DND-41 (cell line): ENCODE measurements at regions not wholly inside any gene's neighbourhood (a gene's known extent, or its start where the extent isn't known, plus 50 kb on each side); places are given as distances from the start of the nearest gene placed in this dataset.

Experiments used
- ATAC-seq: fragments of 200-7000 bp; cut with Tn5 transposase; 3 replicates; pipeline ENCODE4 v1.9.1; 2021; ENCODE audit warnings: low read depth; ENCODE audit not compliant: insufficient read depth
- DNase-seq: peaks from one replicate; pipeline ENCODE4 v3.0.0-alpha.2; 2020
- H2AFZ ChIP-seq: 2 replicates; pipeline ENCODE4 v1.6.0; 2012; ENCODE audit warnings: low read depth, low read length
- H3K27ac ChIP-seq: 2 replicates; pipeline ENCODE4 v1.5.1; 2012; ENCODE audit warnings: low read length, inconsistent platforms
- H3K27me3 ChIP-seq: fragments of 200-600 bp; sonication (generic); 2 replicates; pipeline ENCODE4 v1.6.0; 2012; ENCODE audit warnings: low read length, mild to moderate bottlenecking, inconsistent platforms; ENCODE audit not compliant: insufficient read depth, poor library complexity
- H3K36me3 ChIP-seq: 2 replicates; pipeline ENCODE4 v1.5.1; 2012; ENCODE audit warnings: low read length, inconsistent platforms; ENCODE audit not compliant: insufficient read depth
- H3K4me1 ChIP-seq: 2 replicates; pipeline ENCODE4 v1.5.1; 2012; ENCODE audit warnings: mild to moderate bottlenecking, low read length; ENCODE audit not compliant: insufficient read depth
- H3K4me2 ChIP-seq: 2 replicates; pipeline ENCODE4 v1.6.0; 2012; ENCODE audit warnings: mild to moderate bottlenecking, moderate library complexity, low read length, inconsistent platforms; ENCODE audit not compliant: insufficient read depth
- H3K4me3 ChIP-seq, 2 experiments: fragments of 200-600 bp in 1 of 2; shearing (Covaris generic) in 1 of 2; 2 replicates each; pipeline ENCODE4 v1.5.1; 2012 to 2016; ENCODE audit warnings: inconsistent platforms in 2 of 2, low read length in 2 of 2, mild to moderate bottlenecking in 2 of 2, low read depth in 1 of 2, moderate library complexity in 1 of 2
- H3K79me2 ChIP-seq: 2 replicates; pipeline ENCODE4 v1.6.0; 2012; ENCODE audit warnings: low read length, inconsistent platforms; ENCODE audit not compliant: insufficient read depth
- H3K9ac ChIP-seq: 2 replicates; pipeline ENCODE4 v1.6.0; 2012; ENCODE audit warnings: low read depth, mild to moderate bottlenecking, inconsistent platforms, low read length, moderate library complexity
- H3K9me3 ChIP-seq: 2 replicates; pipeline ENCODE4 v1.5.1; 2012; ENCODE audit warnings: low read length, moderate library complexity, mild to moderate bottlenecking, inconsistent platforms; ENCODE audit not compliant: insufficient read depth, severe bottlenecking
- H4K20me1 ChIP-seq: 2 replicates; pipeline ENCODE4 v1.6.0; 2012; ENCODE audit warnings: low read length; ENCODE audit not compliant: insufficient read depth
- EZH2 ChIP-seq: IDR thresholded peaks from 3 replicates; pipeline ENCODE4 v1.6.1; 2012; ENCODE audit warnings: borderline replicate concordance, low read depth, mild to moderate bottlenecking, moderate library complexity, low read length, inconsistent platforms; ENCODE audit not compliant: severe bottlenecking
- TF ChIP-seq, protein P1 (sequence below): IDR thresholded peaks from 2 replicates; pipeline ENCODE4 v1.5.1; 2012; ENCODE audit warnings: borderline replicate concordance, low read length, moderate library complexity, mild to moderate bottlenecking; ENCODE audit not compliant: poor library complexity, severe bottlenecking; ENCODE audit errors: extremely low read depth

DNA sequence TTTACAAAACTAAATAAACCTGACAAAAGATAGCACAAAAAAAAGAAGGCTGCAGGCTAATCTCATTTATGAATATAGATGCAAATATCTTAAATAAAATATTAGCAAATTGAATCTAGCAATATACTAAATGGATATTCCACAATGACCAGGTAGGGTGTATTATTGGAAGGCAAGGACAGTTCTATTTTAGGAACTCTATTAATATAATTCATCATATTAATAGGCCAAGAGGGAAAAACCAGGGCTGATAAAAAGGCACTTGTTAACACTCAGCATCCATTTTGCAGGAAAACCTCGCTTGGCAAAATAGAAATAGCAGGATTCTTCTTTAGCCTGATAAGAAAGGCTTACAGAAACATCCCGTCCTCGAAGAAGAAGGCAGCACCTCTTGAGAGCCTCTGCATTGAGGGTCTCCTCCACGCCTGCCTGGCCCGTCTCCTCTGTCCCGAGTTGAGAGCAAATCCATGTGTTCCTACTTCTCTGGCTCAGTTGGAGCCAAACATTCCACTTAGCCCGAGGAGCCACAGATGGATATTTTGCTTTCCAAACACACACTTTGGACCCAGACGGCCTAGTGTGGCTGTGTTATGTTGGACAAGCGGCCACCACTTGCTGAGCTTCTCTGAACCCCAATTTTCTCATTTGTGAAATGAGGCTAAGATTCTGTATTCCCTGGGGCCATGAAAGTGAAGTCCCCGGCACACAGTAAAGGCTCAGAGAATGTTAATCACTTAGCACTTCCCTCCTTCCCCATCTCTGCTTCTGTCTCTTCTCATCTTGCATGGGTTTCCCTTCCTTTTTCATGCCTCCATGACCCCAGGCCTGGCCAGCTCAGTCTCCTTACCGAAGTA, 181.8 kb upstream of the MVB12B start:
- Histone ChIP-seq H3K4me2 (no peak overlapping the region), H3K27ac (no peak overlapping the region), H4K20me1 (no peaks in the 10 kb centered on the region), H3K9ac (no peak overlapping the region), H3K4me1 (no peaks in the 10 kb centered on the region), H3K79me2 (no peaks in the 10 kb centered on the region), H3K4me3 (no peak overlapping the region), H3K27me3 (peaks cover 3% of the 10 kb centered on the region), H3K9me3 (no peaks in the 10 kb centered on the region), H3K36me3 (no peaks in the 10 kb centered on the region), H2AFZ (no peak overlapping the region)
- DNase-seq = no peak
- ATAC-seq = no peak
- no peak for TF ChIP-seq EZH2
- TF ChIP-seq, protein P1, sequence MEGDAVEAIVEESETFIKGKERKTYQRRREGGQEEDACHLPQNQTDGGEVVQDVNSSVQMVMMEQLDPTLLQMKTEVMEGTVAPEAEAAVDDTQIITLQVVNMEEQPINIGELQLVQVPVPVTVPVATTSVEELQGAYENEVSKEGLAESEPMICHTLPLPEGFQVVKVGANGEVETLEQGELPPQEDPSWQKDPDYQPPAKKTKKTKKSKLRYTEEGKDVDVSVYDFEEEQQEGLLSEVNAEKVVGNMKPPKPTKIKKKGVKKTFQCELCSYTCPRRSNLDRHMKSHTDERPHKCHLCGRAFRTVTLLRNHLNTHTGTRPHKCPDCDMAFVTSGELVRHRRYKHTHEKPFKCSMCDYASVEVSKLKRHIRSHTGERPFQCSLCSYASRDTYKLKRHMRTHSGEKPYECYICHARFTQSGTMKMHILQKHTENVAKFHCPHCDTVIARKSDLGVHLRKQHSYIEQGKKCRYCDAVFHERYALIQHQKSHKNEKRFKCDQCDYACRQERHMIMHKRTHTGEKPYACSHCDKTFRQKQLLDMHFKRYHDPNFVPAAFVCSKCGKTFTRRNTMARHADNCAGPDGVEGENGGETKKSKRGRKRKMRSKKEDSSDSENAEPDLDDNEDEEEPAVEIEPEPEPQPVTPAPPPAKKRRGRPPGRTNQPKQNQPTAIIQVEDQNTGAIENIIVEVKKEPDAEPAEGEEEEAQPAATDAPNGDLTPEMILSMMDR = no peak

GRCh38 chr9:126145887-126146253, 180.8 kb upstream of the MVB12B start:
- Histone ChIP-seq H3K4me3 (no peak overlapping the region), H3K27me3 (peaks cover 3% of the 10 kb centered on the region), H4K20me1 (no peaks in the 10 kb centered on the region), H3K36me3 (no peaks in the 10 kb centered on the region), H3K9ac (no peak overlapping the region), H2AFZ (no peak overlapping the region), H3K27ac (no peak overlapping the region), H3K4me1 (no peaks in the 10 kb centered on the region), H3K9me3 (no peaks in the 10 kb centered on the region), H3K4me2 (no peak overlapping the region), H3K79me2 (no peaks in the 10 kb centered on the region)
- ATAC-seq = no peak
- TF ChIP-seq, protein P1 = no peak
- no peak for TF ChIP-seq EZH2
- DNase-seq = no peak

DNA sequence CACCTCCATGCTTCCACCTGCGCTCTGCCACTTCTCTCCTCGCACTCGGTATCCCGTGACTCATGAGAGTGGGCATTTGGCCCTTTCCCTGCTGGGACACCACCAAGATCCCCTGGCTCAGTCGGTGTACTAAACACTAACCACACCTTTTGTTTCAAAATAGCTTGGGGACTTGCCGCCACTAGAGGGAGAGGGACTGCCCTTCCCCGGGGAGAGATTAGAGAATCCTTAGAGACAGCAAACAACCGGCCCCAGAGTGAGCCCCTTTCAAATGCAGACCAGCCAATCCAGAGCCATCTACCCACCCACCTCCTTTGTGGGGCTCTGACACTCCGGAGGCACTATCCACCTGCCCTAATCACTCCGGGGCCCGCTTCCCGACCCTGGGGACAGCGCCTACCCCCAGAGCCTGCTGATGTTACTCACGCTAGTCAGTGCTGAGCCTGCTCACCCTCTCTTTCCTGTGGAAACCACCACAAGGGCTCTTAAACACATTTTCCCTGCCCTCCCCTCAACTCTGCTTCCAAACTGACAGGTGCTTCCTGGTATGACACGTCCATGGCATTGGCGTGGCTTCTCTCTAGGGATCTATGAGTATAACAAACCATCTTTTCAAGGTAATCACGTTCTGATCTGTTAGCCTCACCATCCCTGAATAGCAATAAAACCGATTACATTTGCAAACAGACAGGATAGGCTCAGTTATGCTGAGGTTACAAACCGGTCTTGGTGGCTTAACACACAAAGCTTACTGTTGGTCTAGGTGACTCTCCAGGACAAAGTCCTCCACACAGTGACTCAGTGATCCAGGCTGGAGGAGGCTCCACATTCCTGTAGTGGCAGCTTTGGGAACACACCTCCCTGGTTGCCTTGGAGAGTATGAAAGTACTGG, 180.1 kb upstream of the MVB12B start:
- Histone ChIP-seq H4K20me1 (no peaks in the 10 kb centered on the region), H3K9ac (no peak overlapping the region), H3K79me2 (no peaks in the 10 kb centered on the region), H3K4me1 (no peaks in the 10 kb centered on the region), H3K9me3 (no peaks in the 10 kb centered on the region), H2AFZ (no peak overlapping the region), H3K36me3 (no peaks in the 10 kb centered on the region), H3K27me3 (no peaks in the 10 kb centered on the region), H3K27ac (no peak overlapping the region), H3K4me3 (no peak overlapping the region), H3K4me2 (no peak overlapping the region)
- ATAC-seq (0 out of 3 replicates have a peak, but pooled peaks have one; percentile 39), DNase-seq (peak; percentile 17)
- TF ChIP-seq, protein P1 = peak; percentile 48
- TF ChIP-seq EZH2 = no peak
